Psoas muscle (tissue), 7 donors: ENCODE measurements at regions not wholly inside any gene's neighbourhood (a gene's known extent, or its start where the extent isn't known, plus 50 kb on each side); places are given as distances from the start of the nearest gene placed in this dataset.
"Not testable (repeated sequence)": the region's sequence is repeated elsewhere in the genome, so short reads cannot be mapped to it uniquely, and the experiment has no call there.

ENCODE experiments used
- ATAC-seq, 4 donors: fragments of 200-7000 bp; cut with Tn5 transposase; one replicate each; pipeline ENCODE4 v1.9.1; 2020; ENCODE audit warnings: moderate library complexity in 3 of 4, mild to moderate bottlenecking in 2 of 4
- DNase-seq, 2 donors: peaks; one replicate each; pipeline ENCODE4 v3.0.0-alpha.2; 2020
- H3K27ac ChIP-seq: fragments of 200-600 bp; one replicate; pipeline ENCODE4 v1.8.0; 2022
- H3K27me3 ChIP-seq, 3 donors: fragments of 200-600 bp in 1 of 3; one replicate each; pipeline versions ENCODE4 v1.6.1 to v1.8.0; 2013 to 2022; ENCODE audit warnings: low read length in 2 of 3, mild to moderate bottlenecking in 2 of 3, moderate library complexity in 1 of 3; ENCODE audit not compliant: insufficient read depth in 3 of 3
- H3K36me3 ChIP-seq, 2 donors: fragments of 200-600 bp in 1 of 2; one replicate each; pipeline versions ENCODE4 v1.6.1 to v1.8.0; 2013 to 2022; ENCODE audit warnings: low read depth in 1 of 2, mild to moderate bottlenecking in 1 of 2, moderate library complexity in 1 of 2; ENCODE audit not compliant: insufficient read depth in 1 of 2
- H3K4me1 ChIP-seq: fragments of 200-600 bp; one replicate; pipeline ENCODE4 v1.8.0; 2022
- H3K4me3 ChIP-seq: fragments of 200-600 bp; one replicate; pipeline ENCODE4 v1.8.0; 2022; ENCODE audit warnings: mild to moderate bottlenecking
- H3K9me3 ChIP-seq: fragments of 200-600 bp; one replicate; pipeline ENCODE4 v1.8.0; 2022
- WGBS, 3 donors: extraction: QIAGEN DNeasy Blood & Tissue Kit; methylation state at CpG; one replicate each; pipeline versions ENCODE4 v1.1.6 to v1.1.7; 2013; 5-methylcytosine and 5-hydroxymethylcytosine counted together
- intact Hi-C, 2 donors: fragments of 100-400 bp; cut with DNase I; formaldehyde crosslinking; loops; one replicate each; pipeline versions ENCODE4 v1.11.0 to v1.14.2; 2022
- TF ChIP-seq, protein P1 (sequence below): fragments of 200-600 bp; IDR thresholded peaks from one replicate; pipeline ENCODE4 v1.8.0; 2022; ENCODE audit warnings: antibody characterized with exemption
- donor health status: healthy with polysubstance abuse.
- donor health status: DM: no; HTN: no; CAD: no; lungs with moderate emphysema.
- donor health status: Bipolar disorder and iron deficiency.
- donor health status: healthy.
- donor health status: DM: yes; HTN: yes; CAD: no.
- donor health status: DM: no; HTN: no; CAD: no.
- donor health status: DM: yes; HTN: yes; CAD: no.

- TF ChIP-seq, protein P1, sequence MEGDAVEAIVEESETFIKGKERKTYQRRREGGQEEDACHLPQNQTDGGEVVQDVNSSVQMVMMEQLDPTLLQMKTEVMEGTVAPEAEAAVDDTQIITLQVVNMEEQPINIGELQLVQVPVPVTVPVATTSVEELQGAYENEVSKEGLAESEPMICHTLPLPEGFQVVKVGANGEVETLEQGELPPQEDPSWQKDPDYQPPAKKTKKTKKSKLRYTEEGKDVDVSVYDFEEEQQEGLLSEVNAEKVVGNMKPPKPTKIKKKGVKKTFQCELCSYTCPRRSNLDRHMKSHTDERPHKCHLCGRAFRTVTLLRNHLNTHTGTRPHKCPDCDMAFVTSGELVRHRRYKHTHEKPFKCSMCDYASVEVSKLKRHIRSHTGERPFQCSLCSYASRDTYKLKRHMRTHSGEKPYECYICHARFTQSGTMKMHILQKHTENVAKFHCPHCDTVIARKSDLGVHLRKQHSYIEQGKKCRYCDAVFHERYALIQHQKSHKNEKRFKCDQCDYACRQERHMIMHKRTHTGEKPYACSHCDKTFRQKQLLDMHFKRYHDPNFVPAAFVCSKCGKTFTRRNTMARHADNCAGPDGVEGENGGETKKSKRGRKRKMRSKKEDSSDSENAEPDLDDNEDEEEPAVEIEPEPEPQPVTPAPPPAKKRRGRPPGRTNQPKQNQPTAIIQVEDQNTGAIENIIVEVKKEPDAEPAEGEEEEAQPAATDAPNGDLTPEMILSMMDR: no peak
- Histone ChIP-seq H3K27me3 (no peaks in the 10 kb centered on the region), H3K27ac (no peak overlapping the region), H3K9me3 (no peaks in the 10 kb centered on the region), H3K4me1 (no peaks in the 10 kb centered on the region), H3K36me3 (no peaks in the 10 kb centered on the region), H3K4me3 (no peak overlapping the region)
- ATAC-seq (no peak), DNase-seq (no peak)
- intact Hi-C loops: no loop called here
- WGBS, 3 donors: 97 to 100% (median 98%) methylated on average over 2 of the region's 2 CpGs
Observed at GRCh38 chr2:111247491-111247890, 126.8 kb downstream of the BCL2L11 start.

GRCh38 chr2:111249806-111250205 is 129.1 kb downstream of the BCL2L11 start:
- TF ChIP-seq, protein P1: no peak

DNA sequence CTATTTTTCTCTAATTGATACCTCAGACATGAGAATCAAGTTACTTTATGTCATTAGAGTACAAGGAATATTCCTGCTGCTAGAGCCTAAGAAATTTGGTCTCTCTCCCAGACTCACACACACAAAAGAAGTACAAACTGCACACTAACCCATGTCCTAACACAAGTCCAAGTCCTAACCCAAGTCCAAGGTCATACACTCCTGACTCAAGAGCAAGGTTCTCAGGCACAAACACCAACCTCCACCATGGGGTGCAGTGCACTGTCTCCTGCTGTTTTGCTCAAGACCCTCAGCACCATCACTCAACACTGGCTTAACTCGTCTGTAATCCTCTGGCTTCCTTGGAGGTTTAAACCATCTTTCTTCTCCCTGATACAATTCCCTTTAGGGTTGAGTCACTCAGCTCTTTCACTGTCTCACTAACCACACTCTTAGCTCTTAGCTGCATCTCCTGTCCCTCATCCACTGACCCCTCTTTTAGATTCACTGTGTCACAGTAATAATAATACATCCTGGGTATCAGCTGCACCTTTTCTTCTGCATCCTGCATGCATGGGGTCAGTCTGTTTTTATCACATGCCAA is 129.8 kb downstream of the BCL2L11 start:
- no peaks in the 10 kb centered on the region for H3K4me1 ChIP-seq
- no peaks in the 10 kb centered on the region for H3K36me3 ChIP-seq
- no peaks in the 10 kb centered on the region for H3K27me3 ChIP-seq
- intact Hi-C loops: no loop called here
- no peaks in the 10 kb centered on the region for H3K9me3 ChIP-seq
- no peak overlapping the region for H3K27ac ChIP-seq
- ATAC-seq (no peak), DNase-seq (no peak)
- 70 to 84% (median 72%) methylated on average over 1 of the region's 1 CpG for WGBS, 3 donors
- TF ChIP-seq, protein P1: no peak
- H3K4me3 ChIP-seq: no peak overlapping the region

More at GRCh38 chr2:111249806-111250205, 129.1 kb downstream of the BCL2L11 start:
- Histone ChIP-seq H3K36me3 (no peaks in the 10 kb centered on the region), H3K4me3 (no peak overlapping the region), H3K9me3 (no peaks in the 10 kb centered on the region), H3K4me1 (no peaks in the 10 kb centered on the region), H3K27ac (no peak overlapping the region), H3K27me3 (no peaks in the 10 kb centered on the region)
- DNase-seq (no peak), ATAC-seq (no peak)
- intact Hi-C loops: no loop called here

GRCh38 chr2:111251711-111252110 is 131.0 kb downstream of the BCL2L11 start:
- H3K4me3 ChIP-seq: no peak overlapping the region
- ATAC-seq (no peak), DNase-seq (no peak)
- H3K4me1 ChIP-seq: no peaks in the 10 kb centered on the region
- intact Hi-C loops: no loop called here
- H3K27me3 ChIP-seq: no peaks in the 10 kb centered on the region
- TF ChIP-seq, protein P1: no peak
- WGBS, 3 donors: 33 to 55% (median 40%) methylated on average over 3 of the region's 3 CpGs
- H3K36me3 ChIP-seq: no peaks in the 10 kb centered on the region
- no peaks in the 10 kb centered on the region for H3K9me3 ChIP-seq
- H3K27ac ChIP-seq: no peak overlapping the region

- intact Hi-C loops: no loop called here
- ATAC-seq: no peak
- Histone ChIP-seq H3K27ac (no peak overlapping the region), H3K9me3 (no peaks in the 10 kb centered on the region), H3K4me3 (no peak overlapping the region), H3K4me1 (no peaks in the 10 kb centered on the region), H3K36me3 (no peaks in the 10 kb centered on the region), H3K27me3 (no peaks in the 10 kb centered on the region)
- DNase-seq: no peak
- TF ChIP-seq, protein P1: no peak
Observed at GRCh38 chr2:111252436-111252835, 131.7 kb downstream of the BCL2L11 start.

- H3K36me3 ChIP-seq, intact Hi-C loops, H3K4me3 ChIP-seq, ATAC-seq, H3K9me3 ChIP-seq, H3K27ac ChIP-seq, H3K27me3 ChIP-seq, DNase-seq, H3K4me1 ChIP-seq: not testable (repeated sequence)
- 85 to 93% (median 89%) methylated on average over 5 of the region's 6 CpGs for WGBS, 3 donors
Observed at GRCh38 chr2:111254916-111255315, 134.2 kb downstream of the BCL2L11 start.

DNA sequence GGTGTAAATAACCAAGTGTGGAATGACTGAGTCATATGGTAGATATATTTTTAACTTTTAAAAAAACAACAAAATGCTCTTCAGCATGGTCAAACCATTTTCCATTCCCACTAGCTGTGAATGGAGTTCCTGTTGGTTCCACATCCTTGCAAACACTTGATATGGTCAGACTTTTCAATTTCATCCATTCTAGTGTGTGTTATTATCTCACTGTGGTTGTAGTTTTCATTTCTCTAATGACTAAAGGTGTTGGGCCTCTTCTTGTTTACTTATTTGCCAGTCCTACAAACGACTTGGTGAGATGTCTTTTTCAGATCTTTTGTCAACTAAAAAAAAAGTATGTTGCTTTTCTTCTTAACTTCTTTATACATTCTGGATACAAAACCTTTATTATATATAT is 135.9 kb downstream of the BCL2L11 start:
- H3K4me1 ChIP-seq, H3K27me3 ChIP-seq, H3K27ac ChIP-seq, ATAC-seq, H3K9me3 ChIP-seq, H3K4me3 ChIP-seq, intact Hi-C loops, H3K36me3 ChIP-seq, DNase-seq: not testable (repeated sequence)
- no CpG with 5 or more reads among the region's 1 CpG for WGBS, 3 donors
